HEK293 (cell line): ENCODE measurements at regions not wholly inside any gene's neighbourhood (a gene's known extent, or its start where the extent isn't known, plus 50 kb on each side); places are given as distances from the start of the nearest gene placed in this dataset.

Experiments used
- CTCF ChIA-PET: fragments of 350-600 bp; formaldehyde crosslinking; extraction: SDS; loops from one replicate; lab custom pipeline; 2021; ENCODE audit warnings: antibody characterized with exemption; lab: Yijun Ruan, JAX
- POLR2A ChIA-PET: fragments of 300-600 bp; formaldehyde crosslinking; extraction: SDS; loops from one replicate; lab custom pipeline; 2020; ENCODE audit warnings: antibody characterized with exemption, inconsistent platforms; lab: Yijun Ruan, JAX
- H3K27ac ChIP-seq: fragments of 200-500 bp; sonication (Bioruptor generic); 2 replicates; pipeline ENCODE4 v1.5.1; 2014; ENCODE audit warnings: low read depth, low read length, control low read depth, inconsistent platforms; ENCODE audit errors: extremely low read depth
- H3K36me3 ChIP-seq, 2 experiments: fragments of 200-500 bp in 1 of 2; sonication (Bioruptor generic) in 1 of 2; 1 replicate in 1 of 2; 2 replicates in 1 of 2; pipeline ENCODE4 v1.5.1; 2014 to 2017; ENCODE audit warnings: inconsistent platforms in 2 of 2, low read length in 2 of 2; ENCODE audit not compliant: control insufficient read depth in 2 of 2, insufficient read depth in 1 of 2
- H3K4me1 ChIP-seq: fragments of 200-500 bp; sonication (Bioruptor generic); 2 replicates; pipeline ENCODE4 v1.5.1; 2014; ENCODE audit warnings: mild to moderate bottlenecking, low read length, inconsistent platforms; ENCODE audit not compliant: control insufficient read depth, insufficient read depth
- H3K4me3 ChIP-seq: 2 replicates; pipeline ENCODE4 v1.5.1; 2011; ENCODE audit warnings: low read depth, mild to moderate bottlenecking, control low read depth, low read length, moderate library complexity
- H3K9me3 ChIP-seq: fragments of 200-500 bp; sonication (Bioruptor generic); 2 replicates; pipeline ENCODE4 v1.5.1; 2014; ENCODE audit warnings: low read depth, low read length, inconsistent platforms; ENCODE audit not compliant: control insufficient read depth, insufficient read depth
- EGR2 ChIP-seq: fragments of 450-650 bp; formaldehyde crosslinking; IDR thresholded peaks from 2 replicates; pipeline ENCODE4 v1.5.1; 2016; ENCODE audit warnings: low read depth, missing biosample characterization, missing genetic modification characterization
- GFI1B ChIP-seq: fragments of 450-650 bp; formaldehyde crosslinking; IDR thresholded peaks from 2 replicates; pipeline ENCODE4 v1.5.1; 2016; ENCODE audit warnings: missing biosample characterization, missing genetic modification characterization
- HOXD13 ChIP-seq: sonication (generic); formaldehyde crosslinking; IDR thresholded peaks from 2 replicates; pipeline ENCODE4 v1.8.0; 2022; ENCODE audit warnings: missing genetic modification reagents, borderline replicate concordance
- KLF9 ChIP-seq: fragments of 450-650 bp; formaldehyde crosslinking; IDR thresholded peaks from 2 replicates; pipeline ENCODE4 v1.5.1; 2016; ENCODE audit warnings: missing biosample characterization, missing genetic modification characterization, low read depth
- MEIS1 ChIP-seq: sonication (generic); formaldehyde crosslinking; IDR thresholded peaks from 2 replicates; pipeline ENCODE4 v1.8.1; 2022; ENCODE audit warnings: missing genetic modification reagents, mild to moderate bottlenecking, borderline replicate concordance
- OSR2 ChIP-seq: fragments of 450-650 bp; formaldehyde crosslinking; IDR thresholded peaks from 2 replicates; pipeline ENCODE4 v1.5.1; 2016; ENCODE audit warnings: missing biosample characterization, missing genetic modification characterization
- SALL2 ChIP-seq: fragments of 450-650 bp; formaldehyde crosslinking; IDR thresholded peaks from 2 replicates; pipeline ENCODE4 v1.5.0; 2017; ENCODE audit warnings: missing biosample characterization, mild to moderate bottlenecking, missing genetic modification characterization, borderline replicate concordance
- ZBTB1 ChIP-seq: fragments of 450-650 bp; formaldehyde crosslinking; IDR thresholded peaks from 2 replicates; pipeline ENCODE4 v1.5.1; 2016; ENCODE audit warnings: missing biosample characterization, missing genetic modification characterization
- ZBTB26 ChIP-seq: fragments of 450-650 bp; formaldehyde crosslinking; optimal IDR thresholded peaks from 2 replicates; pipeline ENCODE3; 2016; ENCODE audit warnings: missing biosample characterization, mild to moderate bottlenecking, missing genetic modification characterization
- ZEB2 ChIP-seq: fragments of 450-650 bp; formaldehyde crosslinking; IDR thresholded peaks from 2 replicates; pipeline ENCODE4 v1.5.1; 2016; ENCODE audit warnings: missing biosample characterization, missing genetic modification characterization
- ZNF140 ChIP-seq: fragments of 450-650 bp; formaldehyde crosslinking; IDR thresholded peaks from 2 replicates; pipeline ENCODE4 v1.5.1; 2016; ENCODE audit warnings: missing biosample characterization, missing genetic modification characterization
- ZNF146 ChIP-seq: fragments of 450-650 bp; formaldehyde crosslinking; IDR thresholded peaks from 2 replicates; pipeline ENCODE4 v1.5.1; 2016; ENCODE audit warnings: missing biosample characterization, missing genetic modification characterization
- ZNF184 ChIP-seq: fragments of 450-650 bp; IDR thresholded peaks from 2 replicates; pipeline ENCODE4 v1.5.1; 2018; ENCODE audit warnings: missing biosample characterization, mild to moderate bottlenecking, missing genetic modification characterization
- ZNF202 ChIP-seq: fragments of 450-650 bp; formaldehyde crosslinking; IDR thresholded peaks from 2 replicates; pipeline ENCODE4 v1.5.1; 2016; ENCODE audit warnings: missing biosample characterization, missing genetic modification characterization, borderline replicate concordance
- ZNF26 ChIP-seq: fragments of 450-650 bp; formaldehyde crosslinking; IDR thresholded peaks from 2 replicates; pipeline ENCODE4 v1.5.1; 2016; ENCODE audit warnings: missing biosample characterization, missing genetic modification characterization
- ZNF292 ChIP-seq: fragments of 450-650 bp; formaldehyde crosslinking; IDR thresholded peaks from 2 replicates; pipeline ENCODE4 v1.5.1; 2016; ENCODE audit warnings: low read depth, missing biosample characterization, missing genetic modification characterization, borderline replicate concordance
- ZNF311 ChIP-seq: fragments of 450-650 bp; formaldehyde crosslinking; IDR thresholded peaks from 2 replicates; pipeline ENCODE4 v1.5.1; 2017; ENCODE audit warnings: missing biosample characterization, missing genetic modification characterization, borderline replicate concordance
- ZNF433 ChIP-seq: fragments of 450-650 bp; formaldehyde crosslinking; IDR thresholded peaks from 2 replicates; pipeline ENCODE4 v1.5.1; 2016; ENCODE audit warnings: missing biosample characterization, missing genetic modification characterization, low read depth
- ZNF449 ChIP-seq: fragments of 450-650 bp; formaldehyde crosslinking; IDR thresholded peaks from 2 replicates; pipeline ENCODE4 v1.5.1; 2017; ENCODE audit warnings: missing biosample characterization, mild to moderate bottlenecking, missing genetic modification characterization, moderate library complexity
- ZNF473 ChIP-seq: fragments of 450-650 bp; formaldehyde crosslinking; IDR thresholded peaks from 2 replicates; pipeline ENCODE4 v1.5.1; 2017; ENCODE audit warnings: missing biosample characterization, missing genetic modification characterization
- ZNF513 ChIP-seq: fragments of 450-650 bp; IDR thresholded peaks from 2 replicates; pipeline ENCODE4 v1.5.1; 2018; ENCODE audit warnings: missing biosample characterization, missing genetic modification characterization
- ZNF518A ChIP-seq: fragments of 450-650 bp; formaldehyde crosslinking; conservative IDR thresholded peaks from 2 replicates; pipeline ENCODE4 v1.5.1; 2016; ENCODE audit warnings: low read depth, missing biosample characterization, missing genetic modification characterization
- ZNF623 ChIP-seq: fragments of 450-650 bp; formaldehyde crosslinking; IDR thresholded peaks from 2 replicates; pipeline ENCODE4 v1.5.1; 2016; ENCODE audit warnings: missing biosample characterization, missing genetic modification characterization
- ZNF629 ChIP-seq: fragments of 450-650 bp; formaldehyde crosslinking; IDR thresholded peaks from 2 replicates; pipeline ENCODE4 v1.5.1; 2017; ENCODE audit warnings: missing biosample characterization, missing genetic modification characterization
- ZNF658 ChIP-seq: fragments of 450-650 bp; formaldehyde crosslinking; IDR thresholded peaks from 2 replicates; pipeline ENCODE4; 2016; ENCODE audit warnings: missing biosample characterization, missing genetic modification characterization
- ZNF791 ChIP-seq: fragments of 450-650 bp; formaldehyde crosslinking; IDR thresholded peaks from 2 replicates; pipeline ENCODE4 v1.5.1; 2016; ENCODE audit warnings: missing biosample characterization, missing genetic modification characterization
- ZNF792 ChIP-seq: fragments of 450-650 bp; formaldehyde crosslinking; IDR thresholded peaks from 2 replicates; pipeline ENCODE4 v1.5.1; 2016; ENCODE audit warnings: missing biosample characterization, missing genetic modification characterization
- ZSCAN30 ChIP-seq: fragments of 450-650 bp; IDR thresholded peaks from 2 replicates; pipeline ENCODE4 v1.5.1; 2018; ENCODE audit warnings: missing biosample characterization, mild to moderate bottlenecking, missing genetic modification characterization, moderate library complexity
- ZXDB ChIP-seq: fragments of 450-650 bp; formaldehyde crosslinking; IDR thresholded peaks from 2 replicates; pipeline ENCODE4 v1.5.1; 2016; ENCODE audit warnings: missing biosample characterization, missing genetic modification characterization

- POLR2A ChIA-PET: no interaction called here
- TF ChIP-seq EGR2 (tag by site-specific recombination) (no peak), ZNF518A (tag by site-specific recombination) (no peak), ZNF146 (tag by site-specific recombination) (no peak), ZNF513 (no peak), ZBTB26 (no peak), ZNF449 (tag by site-specific recombination) (no peak), ZBTB1 (no peak), ZNF433 (no peak), ZNF792 (tag by site-specific recombination) (no peak), ZNF184 (tag by site-specific recombination) (no peak), ZXDB (tag by site-specific recombination) (no peak), GFI1B (tag by site-specific recombination) (no peak), ZNF623 (no peak), ZNF26 (tag by site-specific recombination) (no peak), ZNF311 (tag by site-specific recombination) (no peak), ZNF791 (no peak), SALL2 (tag by site-specific recombination) (no peak), ZNF473 (no peak), ZNF658 (tag by site-specific recombination) (no peak), MEIS1 (CRISPR knock-in tag) (no peak), KLF9 (no peak), ZNF292 (tag by site-specific recombination) (no peak), ZNF202 (tag by site-specific recombination) (no peak), ZNF140 (tag by site-specific recombination) (no peak), ZEB2 (tag by site-specific recombination) (no peak), ZNF629 (no peak), ZSCAN30 (tag by site-specific recombination) (peak; percentile 61; the same call in 1 of the 2 replicates), HOXD13 (no peak), OSR2 (tag by site-specific recombination) (peak; percentile 61; the same call in 1 of the 2 replicates)
These were observed 159.4 kb downstream of the SIM1 start for GRCh38 chr6:100305209-100305869.

More at GRCh38 chr6:100305209-100305869, 159.4 kb downstream of the SIM1 start:
- CTCF ChIA-PET: interaction anchor here (1.3 kb wide), 1 partner anchor 197 kb away, joined by 4 read pairs; no protein-coding TSS in a partner anchor
- H3K36me3 ChIP-seq: no peaks in the 10 kb centered on the region
- H3K4me1 ChIP-seq: peaks cover 7% of the 10 kb centered on the region; the same call in 1 of the 2 replicates
- no peaks in the 10 kb centered on the region for H3K9me3 ChIP-seq
- H3K4me3 ChIP-seq: no peak overlapping the region
- H3K27ac ChIP-seq: no peak overlapping the region
